GM21526 (cell line): ENCODE measurements at regions not wholly inside any gene's neighbourhood (a gene's known extent, or its start where the extent isn't known, plus 50 kb on each side); places are given as distances from the start of the nearest gene placed in this dataset.
A peak's percentile ranks its signal among the peaks of the same experiment; 100 is the strongest.

Experiments used
- ATAC-seq: cut with Tn5 transposase; IDR thresholded peaks from one replicate; pipeline ENCODE4 v1.9.1; 2021; ENCODE audit warnings: moderate library complexity; ENCODE audit not compliant: unreplicated experiment, low FRiP score

DNA sequence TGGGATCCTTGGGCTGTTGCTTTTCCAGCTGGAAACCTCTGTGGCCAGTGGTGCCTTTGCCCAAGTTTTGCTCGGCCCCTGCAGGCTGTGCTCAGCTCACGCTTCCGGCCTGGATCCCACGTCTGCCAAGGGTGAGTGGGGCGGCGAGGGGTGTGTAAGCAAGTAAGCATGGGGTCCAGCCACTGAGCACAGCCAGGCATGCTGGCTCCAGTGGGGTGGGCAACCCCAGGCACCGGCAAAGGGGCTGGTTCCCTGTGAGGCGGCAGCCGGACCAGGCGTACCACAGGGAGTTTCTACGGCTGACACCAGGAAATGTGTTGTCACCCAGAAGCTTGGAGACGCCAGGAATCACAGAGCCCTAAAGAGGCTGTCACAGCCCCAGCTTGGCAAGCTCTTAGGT, 393.4 kb upstream of the CCDC196 start:
- ATAC-seq: no peak

DNA sequence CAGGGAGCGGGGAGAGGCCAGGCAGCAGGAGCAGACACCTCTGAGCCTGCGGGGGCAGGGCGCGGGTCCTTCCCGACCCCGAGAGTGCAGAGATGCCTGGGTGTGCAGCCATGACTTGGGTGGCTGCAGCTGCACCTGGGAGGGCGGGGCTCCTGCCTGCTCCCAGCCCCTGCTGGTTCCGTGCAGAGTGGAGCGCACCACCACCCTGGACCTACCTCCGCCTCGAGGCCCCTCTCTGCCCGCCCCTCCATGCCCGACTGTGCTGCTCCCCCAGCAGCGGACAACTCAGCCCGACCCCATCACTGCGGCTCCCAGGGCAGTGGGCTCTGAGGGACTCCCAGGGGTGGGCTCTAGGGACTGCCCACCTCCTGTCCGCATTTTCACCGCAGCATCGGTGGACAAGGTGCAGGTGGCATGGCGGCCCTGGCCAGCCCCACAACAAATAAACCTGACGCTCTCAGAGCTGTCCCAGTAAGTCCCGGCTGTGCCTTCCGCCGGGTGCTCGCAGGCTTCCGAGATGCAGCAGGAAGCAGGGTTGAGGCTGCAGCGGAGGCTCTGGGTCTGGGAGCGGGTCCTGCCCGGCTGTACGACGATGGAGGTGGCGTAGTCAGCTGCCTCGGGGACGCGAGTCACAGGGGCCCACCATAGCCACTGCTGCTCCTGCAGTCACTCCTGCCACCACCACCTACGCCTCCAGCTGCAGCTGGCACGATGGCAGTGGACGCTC, 392.0 kb upstream of the CCDC196 start:
- ATAC-seq: no peak

DNA sequence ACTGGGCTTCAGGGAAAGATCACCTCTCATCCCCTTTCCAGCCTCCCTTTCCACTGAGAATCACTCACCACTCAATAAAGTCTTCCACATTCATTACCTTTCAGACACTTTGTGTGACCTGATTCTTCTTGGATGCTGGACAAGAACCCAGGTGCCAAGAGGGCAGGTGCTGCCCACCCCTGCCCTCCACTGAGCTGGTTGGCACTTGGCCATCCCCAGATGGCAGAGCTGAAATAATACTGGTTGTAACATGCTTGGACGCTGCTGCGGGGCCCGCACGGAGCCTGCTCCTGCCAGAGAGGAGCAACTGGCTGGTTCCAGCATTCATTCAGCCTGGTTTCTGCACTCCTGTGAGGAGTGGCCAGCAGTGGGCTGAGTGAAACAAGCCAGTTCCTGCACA, 386.7 kb upstream of the CCDC196 start:
- no peak for ATAC-seq

DNA sequence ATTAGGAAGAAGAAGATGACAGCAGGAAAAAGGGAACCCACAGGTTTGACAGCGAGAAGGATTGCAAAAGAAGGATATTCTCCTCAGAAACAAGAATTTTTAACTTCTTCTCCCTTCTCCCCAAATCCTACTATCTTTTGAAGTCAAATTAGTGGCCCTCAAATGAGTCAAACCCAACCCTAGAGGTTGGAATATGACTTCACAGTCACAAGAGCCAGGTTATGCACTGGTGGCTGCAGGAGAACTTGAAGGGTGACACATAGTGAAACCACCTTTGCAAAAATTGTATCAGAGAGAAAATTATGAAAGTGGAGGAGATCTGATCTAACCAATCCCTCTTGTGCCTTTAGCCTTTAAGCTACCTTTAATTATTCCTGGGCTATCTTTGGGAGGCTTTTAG, 386.2 kb upstream of the CCDC196 start:
- peak; percentile 61 for ATAC-seq

DNA sequence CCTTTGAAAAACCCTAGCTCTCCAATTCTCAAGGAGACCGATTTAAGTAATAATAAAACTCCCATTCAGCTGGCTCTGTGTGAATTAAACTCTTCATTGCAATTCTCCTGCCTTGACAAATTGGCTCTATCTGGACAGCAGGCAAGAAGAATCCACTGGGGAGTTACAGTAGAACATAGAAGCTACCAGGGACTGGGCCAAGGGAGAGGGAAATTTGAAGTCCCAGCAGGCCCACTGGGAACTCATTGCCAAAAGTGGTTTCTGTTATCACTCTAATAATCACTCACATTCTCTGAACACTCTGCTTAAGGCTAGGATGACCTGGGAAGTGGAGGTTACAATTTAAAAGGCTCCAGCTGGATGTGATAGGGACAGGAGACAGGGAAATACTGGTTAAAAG, 384.5 kb upstream of the CCDC196 start:
- ATAC-seq: no peak

DNA sequence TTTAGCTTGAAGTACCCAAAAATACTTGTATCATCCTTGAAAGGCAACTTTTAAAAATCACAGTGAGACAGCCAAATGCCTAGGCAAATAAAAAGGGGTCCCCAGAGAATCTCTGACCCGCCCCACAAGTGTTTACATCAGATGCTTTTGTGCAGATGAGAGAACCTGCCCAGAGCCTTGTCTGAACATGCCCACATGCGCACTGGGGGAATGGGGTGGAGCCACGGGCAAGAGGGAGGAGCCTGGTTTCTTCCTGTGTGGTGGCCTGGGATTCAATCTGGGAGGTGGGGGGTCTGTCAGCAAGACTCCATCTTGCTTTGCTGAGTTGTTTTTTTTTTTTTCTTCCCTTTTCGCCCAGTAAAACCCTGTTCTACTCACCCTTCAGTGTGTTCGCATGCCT, 381.7 kb upstream of the CCDC196 start:
- ATAC-seq: no peak

DNA sequence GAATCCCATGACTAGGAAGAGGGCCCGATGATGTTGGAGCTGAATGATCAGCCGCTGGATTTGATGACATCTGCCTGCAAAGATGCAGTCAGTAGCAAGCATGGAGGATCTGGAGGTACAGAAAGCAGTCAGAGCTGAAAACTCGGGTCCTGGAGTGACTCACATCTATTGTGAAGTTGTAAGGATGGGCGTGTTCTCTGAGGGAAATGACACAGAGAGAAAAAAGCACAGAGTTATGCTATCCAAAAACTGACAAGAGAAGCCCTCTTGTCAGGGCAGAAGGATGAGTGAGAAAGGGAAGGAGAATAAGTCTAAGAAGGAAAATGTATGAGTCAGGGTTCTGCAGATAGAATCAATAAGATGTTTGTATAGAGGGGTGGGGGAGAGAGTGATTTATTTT, 380.4 kb upstream of the CCDC196 start:
- ATAC-seq: no peak

DNA sequence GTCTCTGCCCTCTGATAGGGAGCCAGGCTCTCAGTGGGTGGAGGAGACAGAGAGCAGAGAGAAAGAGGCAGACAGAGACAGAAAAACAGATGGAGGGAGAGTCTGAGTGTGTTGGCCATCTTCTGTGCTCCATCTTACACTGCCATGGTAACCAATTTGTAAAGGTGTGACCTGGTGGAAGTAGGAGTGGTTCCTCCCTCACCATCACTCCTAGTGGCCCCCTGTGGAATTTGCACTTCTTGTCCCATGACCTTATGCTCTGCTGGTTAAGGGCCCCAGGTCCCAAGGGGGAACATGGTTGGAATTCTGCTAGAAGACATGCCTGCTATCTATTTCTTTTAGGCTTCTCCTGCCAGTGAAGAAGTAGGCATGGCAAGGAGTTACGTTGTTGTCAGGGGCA, 376.7 kb upstream of the CCDC196 start:
- no peak for ATAC-seq

DNA sequence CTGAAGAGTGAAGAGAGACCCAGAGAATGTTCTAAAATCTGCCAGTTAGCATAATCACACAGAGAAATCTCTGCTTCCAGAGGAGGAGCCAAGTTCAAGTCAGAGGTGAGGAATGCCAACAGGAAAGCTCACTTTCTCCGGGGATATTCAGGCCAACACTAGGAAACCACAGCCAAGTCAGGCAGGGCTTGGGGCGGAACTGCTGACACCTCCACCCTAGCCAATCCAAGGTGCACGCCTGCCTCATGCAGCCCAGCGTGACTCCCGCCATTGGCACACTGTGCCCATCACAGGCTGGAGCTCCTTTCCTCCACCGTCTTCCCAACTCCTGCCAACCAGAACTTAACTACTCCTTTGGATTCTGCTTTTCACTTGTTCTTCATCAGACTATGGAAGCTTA, 374.3 kb upstream of the CCDC196 start:
- ATAC-seq: no peak

DNA sequence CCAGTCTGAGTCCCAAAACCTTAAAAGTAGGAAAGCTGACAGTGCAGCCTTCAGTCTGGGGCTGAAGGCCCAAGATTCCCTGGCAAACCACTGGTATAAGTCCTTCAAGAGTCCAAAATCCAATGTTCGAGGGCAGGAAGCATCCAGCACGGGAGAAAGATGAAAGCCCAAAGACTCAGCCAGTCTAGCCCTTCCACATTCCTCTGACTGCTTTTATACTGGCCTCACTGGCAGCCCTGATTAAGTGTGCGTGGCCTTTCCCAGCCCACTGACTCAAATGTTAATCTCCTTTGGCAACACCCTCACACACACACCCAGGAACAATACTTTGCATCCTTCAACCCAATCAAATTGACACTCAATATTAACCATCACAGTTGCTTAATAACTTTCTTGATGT, 372.1 kb upstream of the CCDC196 start:
- ATAC-seq: no peak

DNA sequence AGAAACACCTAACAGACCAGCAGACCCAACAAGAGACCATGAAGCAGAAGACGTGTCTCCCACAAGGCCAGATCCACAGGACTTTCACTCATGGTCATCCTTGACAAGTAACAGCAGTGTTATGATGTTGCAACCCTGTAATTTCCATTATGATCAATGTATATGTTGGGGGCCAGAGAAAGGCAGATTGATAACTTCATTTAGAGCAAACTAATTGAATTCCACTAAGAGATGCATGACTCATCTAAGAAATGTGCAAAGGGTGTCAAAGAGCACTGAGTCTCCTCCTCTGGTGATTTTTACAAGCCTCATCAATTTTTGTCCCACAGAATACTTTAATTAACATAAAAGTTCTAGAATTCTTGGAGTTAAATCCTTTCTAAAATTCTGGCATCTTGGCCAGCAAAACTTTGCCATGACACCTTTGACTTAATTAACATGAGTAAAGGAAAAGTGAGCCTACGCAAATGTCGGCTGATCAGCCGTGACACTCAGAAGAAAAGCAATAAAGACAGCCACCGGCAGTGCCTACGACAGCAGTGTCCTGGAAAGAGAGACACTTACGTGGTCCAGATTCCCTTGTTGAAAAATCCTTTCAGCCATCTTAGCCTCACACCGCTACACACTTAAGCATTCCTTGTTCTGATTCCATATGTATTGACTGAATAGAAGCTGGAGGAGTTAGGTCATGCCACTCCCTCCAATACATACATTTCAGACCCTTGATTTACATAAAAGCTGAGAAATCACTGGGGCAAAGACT, 370.2 kb upstream of the CCDC196 start:
- no peak for ATAC-seq

DNA sequence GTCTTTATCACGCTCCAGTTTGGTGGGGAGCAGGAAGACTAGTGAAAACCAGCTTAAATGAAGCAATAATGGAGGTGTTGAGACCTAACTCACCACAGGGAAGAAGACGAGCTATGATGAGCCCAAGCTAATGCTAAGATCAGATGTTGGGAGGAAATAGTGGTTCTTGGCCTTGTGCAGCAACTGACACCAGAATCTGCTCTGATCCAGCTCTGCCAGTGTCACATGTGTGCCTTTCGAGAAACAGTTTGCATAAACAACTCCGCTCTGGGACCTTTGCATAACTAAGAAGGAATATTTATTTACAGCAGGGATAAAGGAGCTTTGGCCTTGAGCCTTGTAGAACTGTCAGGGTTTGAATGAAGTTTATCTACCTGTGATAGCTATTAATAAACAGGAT, 369.4 kb upstream of the CCDC196 start:
- no peak for ATAC-seq

DNA sequence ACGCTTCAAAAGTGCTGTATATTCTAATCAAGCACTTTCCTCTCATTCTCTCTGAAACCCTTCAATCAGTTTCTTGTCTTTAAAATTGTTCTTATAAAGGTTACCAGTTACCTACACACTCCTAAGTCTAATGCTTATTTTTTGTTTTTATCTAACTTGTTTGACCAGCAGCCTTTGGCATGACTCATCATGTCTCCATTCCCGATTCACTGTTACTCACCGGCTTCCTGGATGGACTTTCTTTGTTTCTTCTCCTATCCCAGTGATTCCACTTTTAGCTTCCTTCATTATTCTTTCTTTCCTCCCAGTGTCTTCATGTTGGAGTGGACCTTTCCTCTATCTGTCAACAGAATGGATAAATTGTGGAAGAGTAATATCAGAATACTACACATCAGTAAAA, 368.6 kb upstream of the CCDC196 start:
- no peak for ATAC-seq

DNA sequence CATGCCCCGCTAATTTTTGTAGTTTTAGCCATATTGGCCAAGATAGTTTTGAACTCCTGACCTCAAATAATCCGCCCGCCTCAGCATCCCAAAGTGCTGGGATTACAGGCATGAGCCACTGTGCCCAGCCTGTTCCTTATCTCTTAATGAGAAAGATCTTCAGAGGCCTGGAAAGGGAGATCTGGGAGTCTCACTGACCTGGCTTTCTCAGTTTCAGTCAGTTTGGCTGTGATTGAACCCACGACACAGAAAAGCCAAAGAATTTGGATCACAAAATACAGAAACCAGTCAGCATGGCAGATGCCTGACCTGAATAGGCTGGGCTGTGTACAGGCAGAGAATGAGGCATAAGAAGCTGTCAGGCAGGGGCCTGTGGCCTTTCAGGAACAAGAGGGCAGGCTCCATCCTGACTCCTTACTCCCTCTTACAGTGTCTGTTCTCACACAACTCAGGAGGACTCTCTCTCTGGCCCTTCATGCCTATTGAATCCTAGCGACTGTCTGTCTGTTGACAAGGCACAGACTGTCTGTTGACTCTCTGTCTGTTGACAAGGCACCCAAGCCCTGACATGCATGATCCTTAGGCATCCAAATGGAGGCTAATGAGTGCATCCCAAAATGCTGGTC, 366.5 kb upstream of the CCDC196 start:
- no peak for ATAC-seq

DNA sequence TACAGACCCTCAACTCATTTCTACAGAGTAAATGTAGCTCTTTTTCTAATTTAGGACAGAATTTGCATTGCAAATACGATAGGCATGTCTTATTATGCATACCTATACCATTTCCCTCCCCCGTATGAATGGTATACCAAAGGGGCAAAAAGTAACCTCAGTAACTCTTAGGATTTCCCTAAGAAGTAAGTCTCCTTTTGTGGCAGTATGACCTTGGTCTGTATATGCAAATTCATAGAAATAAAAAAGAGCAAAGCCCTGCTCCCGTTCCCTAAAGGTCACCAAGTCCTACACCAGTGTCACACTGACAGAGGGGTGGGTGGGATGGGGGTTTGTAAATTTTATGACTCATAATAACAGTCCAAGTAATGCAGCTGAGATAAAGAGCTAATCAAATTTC, 365.8 kb upstream of the CCDC196 start:
- no peak for ATAC-seq

DNA sequence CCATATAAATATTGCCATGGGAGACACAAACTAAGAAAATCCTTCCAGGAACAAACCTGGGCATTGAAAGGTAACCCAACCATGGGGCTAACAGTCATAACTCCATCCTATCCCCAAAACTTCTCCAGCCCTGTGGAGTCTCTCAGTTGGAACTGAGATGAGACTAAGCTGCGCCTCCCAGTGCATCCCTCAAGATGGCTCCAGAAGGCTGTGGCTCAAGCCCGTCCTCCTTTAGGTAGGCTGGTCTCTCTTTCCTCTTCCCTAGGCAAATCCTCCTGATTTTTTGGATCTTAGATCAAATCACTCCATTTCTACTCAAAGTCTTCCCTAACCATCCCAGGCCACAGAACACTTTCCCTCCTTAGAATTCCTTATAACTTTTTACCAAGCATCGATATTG, 364.3 kb upstream of the CCDC196 start:
- no peak for ATAC-seq

DNA sequence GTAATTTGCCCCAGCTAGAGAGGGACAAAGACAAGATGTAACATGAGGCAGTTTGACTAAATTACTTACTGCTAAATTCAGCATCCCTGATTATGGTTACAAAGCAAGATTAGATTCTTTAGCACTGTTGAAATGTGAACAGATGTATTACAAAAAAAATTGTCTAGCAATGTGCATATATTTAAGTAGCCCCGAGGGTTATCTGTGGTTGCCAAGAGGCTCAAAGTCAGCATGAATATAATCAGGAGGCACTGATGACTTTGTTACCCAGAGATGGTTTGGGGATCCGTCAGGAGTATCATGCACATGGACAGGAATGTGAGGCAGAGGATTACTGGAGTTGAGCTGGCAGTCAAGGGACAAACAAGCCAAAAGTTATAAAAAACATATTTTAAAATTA, 356.9 kb upstream of the CCDC196 start:
- no peak for ATAC-seq

DNA sequence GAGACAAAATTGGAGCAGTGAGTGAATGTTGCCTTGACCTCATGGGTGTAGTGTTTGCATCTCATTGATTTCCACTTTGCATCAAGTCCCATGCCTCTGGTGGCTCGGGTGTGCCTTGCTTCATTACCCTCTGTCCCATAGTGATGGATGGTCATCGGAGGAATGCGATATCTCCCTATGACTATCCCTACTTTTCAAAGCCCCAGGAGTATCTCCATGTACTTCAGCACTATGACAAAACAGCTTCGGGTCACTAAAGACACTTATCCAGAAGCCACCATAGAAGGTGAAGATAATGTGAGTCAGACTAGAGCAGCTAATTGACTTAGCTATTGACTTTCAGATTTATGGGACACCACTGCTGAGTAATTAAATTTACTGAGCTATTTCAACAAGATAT, 355.1 kb upstream of the CCDC196 start:
- ATAC-seq: no peak

DNA sequence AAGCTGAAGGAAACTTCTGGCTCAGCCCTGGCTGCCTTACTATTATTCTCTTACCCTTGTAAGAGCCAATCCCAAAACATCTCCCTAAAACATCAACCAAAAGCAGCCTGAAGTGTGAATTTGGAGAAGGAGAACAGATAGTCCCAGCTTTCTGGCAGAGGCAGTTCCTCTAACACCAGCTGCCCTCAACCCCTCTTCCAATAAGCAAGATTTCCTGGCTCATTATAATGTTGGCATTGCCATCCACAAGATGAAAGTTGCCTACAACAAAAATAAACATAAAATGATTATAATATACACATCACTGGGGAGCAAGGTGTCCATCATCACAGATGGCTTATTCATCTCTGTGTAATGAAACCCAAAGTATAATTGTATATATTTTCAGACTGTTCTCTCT, 352.5 kb upstream of the CCDC196 start:
- ATAC-seq: no peak

DNA sequence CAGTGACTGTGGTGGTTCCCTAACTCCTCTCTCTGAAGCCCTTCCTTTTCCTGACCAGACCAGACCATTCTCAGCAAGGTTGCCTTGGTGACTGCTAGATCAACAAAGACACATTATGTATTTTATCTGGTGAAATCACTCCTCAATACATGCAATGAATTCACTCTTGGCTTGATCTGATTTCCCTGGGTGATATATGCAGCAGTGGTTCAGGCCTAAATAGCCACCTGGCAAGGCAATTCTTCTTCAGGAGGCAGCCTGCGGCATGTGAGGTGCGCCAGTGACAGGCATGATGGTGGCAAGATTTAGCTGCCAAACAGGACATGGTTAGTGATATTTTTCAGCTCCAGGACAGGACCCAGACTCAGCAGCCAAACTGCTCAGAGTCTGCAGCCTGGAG, 350.3 kb upstream of the CCDC196 start:
- no peak for ATAC-seq

DNA sequence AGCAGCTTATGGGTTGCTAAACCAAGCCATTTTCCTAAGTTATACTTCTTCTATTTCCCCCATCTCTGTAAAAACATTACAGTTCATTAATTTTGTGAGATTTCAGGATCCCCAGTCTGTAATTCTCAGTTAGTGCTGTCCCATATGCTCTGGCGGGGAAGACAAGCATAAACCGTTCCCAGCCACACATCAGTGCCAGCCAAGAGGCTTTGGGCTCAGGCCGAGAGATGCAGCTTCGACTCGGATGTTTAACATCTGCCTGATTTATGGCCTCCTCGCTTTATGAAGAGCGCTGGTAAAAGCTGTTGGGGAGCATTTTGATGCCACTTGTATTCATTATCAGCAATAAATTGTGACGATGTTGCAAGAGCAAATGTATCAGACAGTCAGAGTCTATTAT, 349.1 kb upstream of the CCDC196 start:
- no peak for ATAC-seq

DNA sequence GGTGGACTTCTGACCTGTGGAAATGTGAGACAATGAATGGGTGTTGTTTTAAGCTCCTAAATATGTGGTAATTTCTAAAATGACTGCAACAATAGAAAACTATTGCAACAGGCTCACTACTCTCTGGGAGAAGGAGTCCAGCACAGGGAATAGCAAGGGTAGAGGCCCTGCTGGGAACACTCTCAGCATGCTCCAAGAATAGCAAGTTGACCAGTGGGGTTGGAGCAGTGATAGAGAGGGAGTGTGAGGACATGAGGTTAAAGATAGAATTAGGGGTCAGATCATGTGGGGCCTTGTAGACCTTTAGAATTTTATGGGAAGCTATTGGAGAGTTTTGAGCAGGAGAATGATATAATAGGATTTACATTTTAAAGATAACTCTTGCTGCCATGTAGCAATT, 346.7 kb upstream of the CCDC196 start:
- no peak for ATAC-seq
